Kidney tubule cell (primary cell): ENCODE measurements at regions not wholly inside any gene's neighbourhood (a gene's known extent, or its start where the extent isn't known, plus 50 kb on each side); places are given as distances from the start of the nearest gene placed in this dataset.

Source experiments
- DNase-seq: peaks from one replicate; pipeline ENCODE4 v3.0.0-alpha.2; 2018; ENCODE audit warnings: low spot score

- no peak for DNase-seq
These were observed 62.1 kb upstream of the ZNF536 start for GRCh38 chr19:30309905-30310601.

DNA sequence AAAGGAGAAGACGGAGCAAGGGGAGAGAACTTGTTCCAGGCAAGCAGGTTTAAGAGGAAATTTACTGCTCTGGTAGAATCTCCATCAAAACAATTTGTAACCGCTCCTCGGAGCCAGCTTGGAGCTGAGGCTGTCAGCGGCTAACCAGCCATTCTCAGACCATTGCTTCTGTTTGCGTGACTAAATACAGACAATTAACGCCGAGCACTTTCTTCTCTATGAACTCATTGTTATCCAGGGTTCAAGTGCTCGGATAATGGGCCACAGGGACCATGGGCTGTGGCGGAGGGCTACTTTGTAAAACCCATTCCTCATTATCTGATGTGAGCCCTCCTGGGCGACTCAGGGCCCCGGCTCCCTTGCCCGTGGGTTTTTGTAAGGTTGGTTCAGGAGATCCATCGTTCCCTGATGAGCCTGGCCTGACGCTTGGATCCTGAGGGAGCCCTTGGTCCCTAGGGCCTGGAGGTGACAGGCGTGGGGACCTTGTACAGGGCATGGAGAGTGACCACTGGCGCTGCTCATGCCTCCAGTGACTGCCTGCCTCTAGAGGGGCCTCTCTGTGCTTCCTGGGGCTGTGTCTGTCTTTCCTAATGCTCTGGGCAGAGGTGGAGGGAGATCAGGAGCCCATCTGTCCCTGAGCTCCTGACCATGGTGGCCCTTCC lies 61.5 kb upstream of the ZNF536 start:
- DNase-seq, result no peak

DNA sequence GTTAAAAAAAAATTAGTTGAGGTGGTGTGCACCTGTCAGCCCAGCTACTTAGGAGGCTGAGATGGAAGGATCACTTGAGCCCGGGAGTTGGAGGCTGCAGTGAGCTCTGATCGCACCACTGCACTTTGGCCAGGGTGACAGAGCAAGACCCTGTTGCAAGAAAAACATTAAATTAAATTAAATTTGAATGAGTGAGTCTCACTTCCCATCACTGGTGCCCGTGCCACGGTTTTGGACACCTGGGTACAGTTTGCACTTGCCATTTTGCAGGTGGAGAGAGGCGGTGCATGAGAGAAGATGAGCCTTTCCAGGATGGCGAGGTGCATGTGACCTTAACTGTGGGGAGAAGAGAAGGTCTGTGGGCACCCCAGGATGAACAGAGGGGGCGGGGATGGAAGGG lies 60.3 kb upstream of the ZNF536 start:
- no peak for DNase-seq

GRCh38 chr19:30312582-30313352 lies 59.4 kb upstream of the ZNF536 start:
- DNase-seq, result no peak

GRCh38 chr19:30313353-30313750 lies 58.8 kb upstream of the ZNF536 start:
- no peak for DNase-seq

- DNase-seq, result no peak
These were observed 58.0 kb upstream of the ZNF536 start for GRCh38 chr19:30314056-30314804.

DNA sequence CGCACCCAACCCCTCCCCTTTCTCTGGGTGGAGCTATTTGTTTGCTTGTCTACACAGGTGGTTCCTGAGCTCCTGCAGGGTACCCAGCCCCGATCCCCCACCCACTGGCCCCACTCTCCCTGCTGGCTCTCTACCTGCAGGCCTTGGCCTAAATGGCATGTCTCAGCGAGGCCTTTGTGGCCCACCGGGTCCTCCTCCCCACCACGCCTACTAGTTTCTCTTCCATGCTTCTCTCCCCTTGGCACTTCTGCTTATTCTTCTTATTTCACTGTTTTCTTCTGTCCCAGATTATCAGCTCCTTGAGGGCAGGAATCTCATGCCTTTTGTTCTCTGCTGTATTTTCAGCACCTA lies 57.4 kb upstream of the ZNF536 start:
- DNase-seq, result no peak

DNA sequence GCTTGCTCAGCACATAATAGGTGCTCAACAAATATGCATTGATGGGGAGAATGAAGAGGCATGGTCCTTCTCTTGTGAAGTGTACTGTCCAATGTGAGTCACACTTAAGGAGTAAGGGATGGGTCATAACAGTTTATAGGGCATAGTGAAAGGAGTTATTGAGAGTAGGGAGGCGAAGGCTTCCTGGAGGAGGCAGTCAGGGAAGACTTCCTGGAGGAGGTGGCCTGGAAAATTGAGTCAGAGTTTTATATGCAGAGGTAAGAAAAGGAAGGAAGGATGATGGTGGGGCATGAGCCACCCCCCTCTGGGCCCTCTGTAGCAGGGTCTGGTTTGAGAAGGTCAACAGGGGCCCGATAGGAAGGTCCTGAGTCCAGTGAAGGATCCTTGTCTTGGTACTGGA lies 57.0 kb upstream of the ZNF536 start:
- no peak for DNase-seq

GRCh38 chr19:30316000-30316491 lies 56.1 kb upstream of the ZNF536 start:
- DNase-seq, result no peak

DNA sequence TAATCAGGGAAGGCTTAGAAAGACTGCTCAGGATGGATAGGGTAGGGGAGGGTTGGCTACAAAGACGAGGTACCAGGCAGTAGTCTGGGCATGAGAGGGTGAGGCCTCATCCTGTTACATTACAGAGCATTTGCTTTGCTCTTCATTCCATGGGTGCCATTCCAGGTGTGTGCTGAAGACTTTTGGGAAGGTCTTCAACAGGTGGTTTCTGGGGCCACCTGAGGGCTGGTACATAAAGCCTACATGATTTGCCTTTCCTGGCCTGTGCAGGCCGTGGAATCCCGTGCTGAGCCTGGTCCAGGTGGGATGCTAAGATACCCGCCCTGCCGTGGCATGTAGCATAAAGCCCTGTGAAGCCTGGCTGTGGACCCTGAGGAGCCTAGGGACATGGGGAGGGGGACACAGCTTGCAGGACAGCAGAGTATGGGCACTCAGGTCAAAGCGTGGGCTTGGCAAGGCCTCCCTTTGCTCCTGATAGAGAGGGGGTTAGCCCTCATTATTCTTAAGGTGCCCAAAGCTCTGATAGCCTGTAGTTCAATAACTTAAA lies 55.6 kb upstream of the ZNF536 start:
- no peak for DNase-seq

GRCh38 chr19:30317403-30317802 lies 54.8 kb upstream of the ZNF536 start:
- no peak for DNase-seq

DNA sequence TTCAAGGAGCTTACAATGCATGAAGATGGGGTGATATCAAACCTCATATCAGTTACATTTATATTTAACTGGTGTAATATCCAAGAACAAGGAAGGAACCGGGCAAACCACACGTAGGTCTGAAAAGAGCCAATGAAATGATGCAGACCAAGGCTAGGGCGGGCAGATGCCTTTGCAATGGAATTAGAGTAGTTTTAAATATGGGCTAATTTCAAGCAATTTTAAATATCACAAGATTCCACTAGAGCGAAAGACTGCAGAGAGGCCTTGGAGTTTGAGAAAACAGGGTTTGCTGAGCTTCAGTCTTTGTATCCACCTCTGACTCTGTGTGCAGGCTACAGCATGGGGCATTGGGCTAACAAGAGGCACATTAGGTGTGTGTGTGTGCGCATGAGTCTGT lies 53.9 kb upstream of the ZNF536 start:
- DNase-seq, result no peak

GRCh38 chr19:30318936-30319335 lies 53.2 kb upstream of the ZNF536 start:
- DNase-seq, result no peak

- DNase-seq, result no peak
These were observed 52.8 kb upstream of the ZNF536 start for GRCh38 chr19:30319411-30319810.

DNA sequence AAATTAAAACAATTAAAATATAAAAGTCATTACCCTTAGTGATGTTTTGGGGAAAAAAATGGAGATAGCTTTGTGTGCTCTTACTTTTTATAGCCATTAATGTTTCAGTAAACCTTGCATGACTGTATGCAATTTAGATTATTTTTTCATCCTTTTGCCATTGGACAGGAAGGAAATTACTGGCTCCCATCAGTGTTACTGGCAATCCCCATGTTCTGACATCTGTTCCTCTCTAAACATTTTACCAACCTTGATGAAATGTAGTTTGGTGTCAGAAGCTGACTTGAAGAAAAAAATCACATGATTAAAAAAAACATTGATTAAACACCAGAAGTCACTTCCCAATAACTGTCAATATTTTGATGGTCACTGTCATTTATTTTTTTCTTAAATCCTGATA lies 52.3 kb upstream of the ZNF536 start:
- no peak for DNase-seq

GRCh38 chr19:30320466-30320865 lies 51.7 kb upstream of the ZNF536 start:
- no peak for DNase-seq

DNA sequence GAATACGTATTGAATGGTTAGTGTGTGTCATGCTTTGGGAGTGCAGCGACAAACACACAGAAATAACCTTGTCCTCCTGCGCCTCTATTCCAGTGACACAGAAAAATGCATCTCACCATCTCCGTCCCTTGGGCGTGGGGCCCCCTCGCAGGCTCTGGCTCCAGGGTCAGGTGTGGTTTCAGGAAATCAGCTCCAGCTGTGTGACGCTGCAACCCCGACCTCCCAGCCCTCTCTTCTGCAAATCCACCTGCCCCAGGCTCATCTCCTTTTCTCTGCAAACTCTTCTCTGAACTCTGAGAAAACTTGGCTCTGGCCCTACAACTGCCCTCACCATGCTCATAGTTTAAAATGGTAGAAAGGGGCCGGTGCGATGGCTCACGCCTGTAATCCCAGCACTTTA lies 51.3 kb upstream of the ZNF536 start:
- no peak for DNase-seq
